HepG2 (cell line): ENCODE measurements at regions not wholly inside any gene's neighbourhood (a gene's known extent, or its start where the extent isn't known, plus 50 kb on each side); places are given as distances from the start of the nearest gene placed in this dataset.

Experiments
- EP300 ChIP-seq, 3 experiments: sonication (generic) in 1 of 3; formaldehyde crosslinking in 1 of 3; IDR thresholded peaks; 2 replicates each; pipeline versions ENCODE4 v1.5.1 to v1.6.1; 2011 to 2020; ENCODE audit warnings: low read depth in 2 of 3, low read length in 2 of 3, borderline replicate concordance in 1 of 3, improper control_type of control experiment in 1 of 3, mild to moderate bottlenecking in 1 of 3, missing genetic modification reagents in 1 of 3, moderate library complexity in 1 of 3
- HCFC1 ChIP-seq: fragments of 150-350 bp; IDR thresholded peaks from 2 replicates; pipeline ENCODE4 v1.6.1; 2014; ENCODE audit warnings: low read depth, low read length
- HDAC2 ChIP-seq: sonication (generic); formaldehyde crosslinking; IDR thresholded peaks from 2 replicates; pipeline ENCODE4 v1.4.0; 2020; ENCODE audit warnings: missing genetic modification reagents
- KDM1A ChIP-seq: IDR thresholded peaks from 2 replicates; pipeline ENCODE4 v1.6.1; 2016; ENCODE audit warnings: missing compliant biosample characterization
- NCOA2 ChIP-seq: sonication (generic); formaldehyde crosslinking; IDR thresholded peaks from 2 replicates; pipeline ENCODE4 v1.8.0; 2022; ENCODE audit warnings: inconsistent platforms
- SMARCE1 ChIP-seq: fragments of 450-650 bp; IDR thresholded peaks from 2 replicates; pipeline ENCODE4 v1.6.1; 2017; ENCODE audit warnings: borderline replicate concordance
- TF ChIP-seq, protein P1 (sequence below), 2 experiments: IDR thresholded peaks; 2 replicates each; pipeline ENCODE4 v1.6.1; 2011 to 2012; ENCODE audit warnings: low read length in 2 of 2, borderline replicate concordance in 1 of 2, low read depth in 1 of 2, mild to moderate bottlenecking in 1 of 2, moderate library complexity in 1 of 2
- TF ChIP-seq, protein P2 (sequence below): sonication (generic); formaldehyde crosslinking; IDR thresholded peaks from 2 replicates; pipeline ENCODE4 v1.4.0; 2020; ENCODE audit warnings: missing genetic modification reagents
- TF ChIP-seq, protein P3 (sequence below): sonication (generic); formaldehyde crosslinking; IDR thresholded peaks from 2 replicates; pipeline ENCODE4 v1.5.0; 2020; ENCODE audit warnings: mild to moderate bottlenecking, missing genetic modification reagents

DNA sequence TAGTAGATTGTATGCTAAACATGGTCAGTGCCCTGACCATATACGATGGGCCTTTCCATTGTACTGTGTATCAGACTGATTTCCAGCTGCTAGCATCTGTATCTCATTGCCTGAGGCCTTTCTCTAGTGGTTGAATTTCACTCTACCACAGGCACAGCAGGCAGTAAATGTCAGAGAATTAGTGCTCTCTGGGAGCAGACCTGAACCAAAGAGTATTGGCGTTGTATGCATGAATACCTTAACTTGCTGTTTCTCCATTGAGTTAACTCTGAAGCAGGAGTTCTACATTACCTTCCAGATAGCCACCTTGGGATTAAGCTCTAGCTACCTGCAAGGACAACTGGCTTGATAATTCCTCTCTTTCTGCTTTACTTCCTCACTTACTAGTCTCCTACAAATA lies 439.2 kb upstream of the EPHA3 start:
- TF ChIP-seq HCFC1, result no peak
- no peak for TF ChIP-seq KDM1A (CRISPR knock-in tag)
- TF ChIP-seq NCOA2 (CRISPR knock-in tag), result no peak
- TF ChIP-seq SMARCE1, result no peak
- no peak for TF ChIP-seq EP300 (IDR thresholded peaks at IDR 0.05; ENCODE audit: low read depth in 2 of 2, low read length in 2 of 2)
- no peak for TF ChIP-seq EP300 (CRISPR knock-in tag; IDR thresholded peaks at IDR 0.05; ENCODE audit: borderline replicate concordance)
- TF ChIP-seq, protein P1, sequence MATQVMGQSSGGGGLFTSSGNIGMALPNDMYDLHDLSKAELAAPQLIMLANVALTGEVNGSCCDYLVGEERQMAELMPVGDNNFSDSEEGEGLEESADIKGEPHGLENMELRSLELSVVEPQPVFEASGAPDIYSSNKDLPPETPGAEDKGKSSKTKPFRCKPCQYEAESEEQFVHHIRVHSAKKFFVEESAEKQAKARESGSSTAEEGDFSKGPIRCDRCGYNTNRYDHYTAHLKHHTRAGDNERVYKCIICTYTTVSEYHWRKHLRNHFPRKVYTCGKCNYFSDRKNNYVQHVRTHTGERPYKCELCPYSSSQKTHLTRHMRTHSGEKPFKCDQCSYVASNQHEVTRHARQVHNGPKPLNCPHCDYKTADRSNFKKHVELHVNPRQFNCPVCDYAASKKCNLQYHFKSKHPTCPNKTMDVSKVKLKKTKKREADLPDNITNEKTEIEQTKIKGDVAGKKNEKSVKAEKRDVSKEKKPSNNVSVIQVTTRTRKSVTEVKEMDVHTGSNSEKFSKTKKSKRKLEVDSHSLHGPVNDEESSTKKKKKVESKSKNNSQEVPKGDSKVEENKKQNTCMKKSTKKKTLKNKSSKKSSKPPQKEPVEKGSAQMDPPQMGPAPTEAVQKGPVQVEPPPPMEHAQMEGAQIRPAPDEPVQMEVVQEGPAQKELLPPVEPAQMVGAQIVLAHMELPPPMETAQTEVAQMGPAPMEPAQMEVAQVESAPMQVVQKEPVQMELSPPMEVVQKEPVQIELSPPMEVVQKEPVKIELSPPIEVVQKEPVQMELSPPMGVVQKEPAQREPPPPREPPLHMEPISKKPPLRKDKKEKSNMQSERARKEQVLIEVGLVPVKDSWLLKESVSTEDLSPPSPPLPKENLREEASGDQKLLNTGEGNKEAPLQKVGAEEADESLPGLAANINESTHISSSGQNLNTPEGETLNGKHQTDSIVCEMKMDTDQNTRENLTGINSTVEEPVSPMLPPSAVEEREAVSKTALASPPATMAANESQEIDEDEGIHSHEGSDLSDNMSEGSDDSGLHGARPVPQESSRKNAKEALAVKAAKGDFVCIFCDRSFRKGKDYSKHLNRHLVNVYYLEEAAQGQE (IDR thresholded peaks at IDR 0.05; ENCODE audit: borderline replicate concordance in 1 of 2, low read depth in 1 of 2, low read length in 2 of 2), result no peak
- TF ChIP-seq, protein P2, sequence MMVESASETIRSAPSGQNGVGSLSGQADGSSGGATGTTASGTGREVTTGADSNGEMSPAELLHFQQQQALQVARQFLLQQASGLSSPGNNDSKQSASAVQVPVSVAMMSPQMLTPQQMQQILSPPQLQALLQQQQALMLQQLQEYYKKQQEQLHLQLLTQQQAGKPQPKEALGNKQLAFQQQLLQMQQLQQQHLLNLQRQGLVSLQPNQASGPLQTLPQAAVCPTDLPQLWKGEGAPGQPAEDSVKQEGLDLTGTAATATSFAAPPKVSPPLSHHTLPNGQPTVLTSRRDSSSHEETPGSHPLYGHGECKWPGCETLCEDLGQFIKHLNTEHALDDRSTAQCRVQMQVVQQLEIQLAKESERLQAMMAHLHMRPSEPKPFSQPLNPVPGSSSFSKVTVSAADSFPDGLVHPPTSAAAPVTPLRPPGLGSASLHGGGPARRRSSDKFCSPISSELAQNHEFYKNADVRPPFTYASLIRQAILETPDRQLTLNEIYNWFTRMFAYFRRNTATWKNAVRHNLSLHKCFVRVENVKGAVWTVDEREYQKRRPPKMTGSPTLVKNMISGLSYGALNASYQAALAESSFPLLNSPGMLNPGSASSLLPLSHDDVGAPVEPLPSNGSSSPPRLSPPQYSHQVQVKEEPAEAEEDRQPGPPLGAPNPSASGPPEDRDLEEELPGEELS (CRISPR knock-in tag), result no peak
- TF ChIP-seq, protein P3, sequence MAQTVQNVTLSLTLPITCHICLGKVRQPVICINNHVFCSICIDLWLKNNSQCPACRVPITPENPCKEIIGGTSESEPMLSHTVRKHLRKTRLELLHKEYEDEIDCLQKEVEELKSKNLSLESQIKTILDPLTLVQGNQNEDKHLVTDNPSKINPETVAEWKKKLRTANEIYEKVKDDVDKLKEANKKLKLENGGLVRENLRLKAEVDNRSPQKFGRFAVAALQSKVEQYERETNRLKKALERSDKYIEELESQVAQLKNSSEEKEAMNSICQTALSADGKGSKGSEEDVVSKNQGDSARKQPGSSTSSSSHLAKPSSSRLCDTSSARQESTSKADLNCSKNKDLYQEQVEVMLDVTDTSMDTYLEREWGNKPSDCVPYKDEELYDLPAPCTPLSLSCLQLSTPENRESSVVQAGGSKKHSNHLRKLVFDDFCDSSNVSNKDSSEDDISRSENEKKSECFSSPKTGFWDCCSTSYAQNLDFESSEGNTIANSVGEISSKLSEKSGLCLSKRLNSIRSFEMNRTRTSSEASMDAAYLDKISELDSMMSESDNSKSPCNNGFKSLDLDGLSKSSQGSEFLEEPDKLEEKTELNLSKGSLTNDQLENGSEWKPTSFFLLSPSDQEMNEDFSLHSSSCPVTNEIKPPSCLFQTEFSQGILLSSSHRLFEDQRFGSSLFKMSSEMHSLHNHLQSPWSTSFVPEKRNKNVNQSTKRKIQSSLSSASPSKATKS (CRISPR knock-in tag), result no peak
- no peak for TF ChIP-seq HDAC2
